H1 (cell line): ENCODE measurements at regions not wholly inside any gene's neighbourhood (a gene's known extent, or its start where the extent isn't known, plus 50 kb on each side); places are given as distances from the start of the nearest gene placed in this dataset.

ENCODE experiments used
- ASH2L ChIP-seq: fragments of 200-600, 300-600 bp; sonication (generic); IDR thresholded peaks from one replicate; pipeline ENCODE4 v1.7.1; 2017; ENCODE audit warnings: low read length
- BACH1 ChIP-seq: IDR thresholded peaks from 2 replicates; pipeline ENCODE4 v1.6.1; 2012; ENCODE audit warnings: low read length, improper control_type of control experiment
- CHD1 ChIP-seq: IDR thresholded peaks from 2 replicates; pipeline ENCODE4 v1.6.1; 2012; ENCODE audit warnings: low read depth, low read length, improper control_type of control experiment
- EGR1 ChIP-seq: IDR thresholded peaks from 2 replicates; pipeline ENCODE4 v1.6.1; 2011; ENCODE audit warnings: low read depth, low read length, borderline replicate concordance
- HDAC6 ChIP-seq: IDR thresholded peaks from one replicate; pipeline ENCODE4 v1.7.1; 2012; ENCODE audit warnings: low read depth, mild to moderate bottlenecking, inconsistent platforms, low read length, moderate library complexity
- KDM1A ChIP-seq: fragments of 200-600, 300-600 bp; sonication (generic); IDR thresholded peaks from 2 replicates; pipeline ENCODE4 v1.7.1; 2016; ENCODE audit warnings: mild to moderate bottlenecking, low read length, borderline replicate concordance
- NANOG ChIP-seq: IDR thresholded peaks from 2 replicates; pipeline ENCODE4 v1.6.1; 2011; ENCODE audit warnings: low read length, low read depth, mild to moderate bottlenecking, inconsistent platforms; ENCODE audit not compliant: insufficient read depth, poor library complexity, severe bottlenecking
- POLR2A ChIP-seq, 2 experiments: IDR thresholded peaks; 1 replicate in 1 of 2; 2 replicates in 1 of 2; pipeline ENCODE4 v1.6.1; 2011; ENCODE audit warnings: low read depth in 2 of 2, low read length in 2 of 2, mild to moderate bottlenecking in 2 of 2; ENCODE audit errors: control extremely low read depth in 1 of 2
- POLR2AphosphoS5 ChIP-seq: IDR thresholded peaks from 2 replicates; pipeline ENCODE4 v1.6.1; 2011; ENCODE audit warnings: low read depth, low read length
- RXRA ChIP-seq: IDR thresholded peaks from 2 replicates; pipeline ENCODE4 v1.6.1; 2011; ENCODE audit warnings: low read depth, mild to moderate bottlenecking, low read length, moderate library complexity; ENCODE audit not compliant: insufficient read depth
- SP2 ChIP-seq: IDR thresholded peaks from 2 replicates; pipeline ENCODE4 v1.6.1; 2012; ENCODE audit warnings: mild to moderate bottlenecking, low read length, inconsistent platforms
- SRF ChIP-seq: IDR thresholded peaks from 2 replicates; pipeline ENCODE4 v1.6.1; 2011; ENCODE audit warnings: mild to moderate bottlenecking, low read depth, low read length, moderate library complexity
- TF ChIP-seq, protein P1 (sequence below), 3 experiments: IDR thresholded peaks; 1 replicate in 2 of 3; 2 replicates in 1 of 3; pipeline versions ENCODE4 v1.5.1 to v1.6.1; 2011; ENCODE audit warnings: low read length in 3 of 3, mild to moderate bottlenecking in 3 of 3, inconsistent platforms in 2 of 3, low read depth in 1 of 3, moderate library complexity in 1 of 3; ENCODE audit not compliant: insufficient read depth in 1 of 3; ENCODE audit errors: control extremely low read depth in 1 of 3
- TF ChIP-seq, protein P2 (sequence below): fragments of 300-600 bp; sonication (generic); IDR thresholded peaks from 2 replicates; pipeline ENCODE4 v1.7.1; 2012; ENCODE audit warnings: low read length, moderate library complexity, mild to moderate bottlenecking, inconsistent platforms; ENCODE audit not compliant: insufficient replicate concordance

- TF ChIP-seq POLR2A (IDR thresholded peaks at IDR 0.05; ENCODE audit: control extremely low read depth in 1 of 2, low read depth in 2 of 2, low read length in 2 of 2) (no peak), POLR2AphosphoS5 (no peak), BACH1 (no peak), EGR1 (no peak), SP2 (no peak), SRF (no peak), RXRA (no peak), CHD1 (no peak), HDAC6 (no peak), KDM1A (no peak), NANOG (no peak), ASH2L (no peak)
- TF ChIP-seq, protein P1, sequence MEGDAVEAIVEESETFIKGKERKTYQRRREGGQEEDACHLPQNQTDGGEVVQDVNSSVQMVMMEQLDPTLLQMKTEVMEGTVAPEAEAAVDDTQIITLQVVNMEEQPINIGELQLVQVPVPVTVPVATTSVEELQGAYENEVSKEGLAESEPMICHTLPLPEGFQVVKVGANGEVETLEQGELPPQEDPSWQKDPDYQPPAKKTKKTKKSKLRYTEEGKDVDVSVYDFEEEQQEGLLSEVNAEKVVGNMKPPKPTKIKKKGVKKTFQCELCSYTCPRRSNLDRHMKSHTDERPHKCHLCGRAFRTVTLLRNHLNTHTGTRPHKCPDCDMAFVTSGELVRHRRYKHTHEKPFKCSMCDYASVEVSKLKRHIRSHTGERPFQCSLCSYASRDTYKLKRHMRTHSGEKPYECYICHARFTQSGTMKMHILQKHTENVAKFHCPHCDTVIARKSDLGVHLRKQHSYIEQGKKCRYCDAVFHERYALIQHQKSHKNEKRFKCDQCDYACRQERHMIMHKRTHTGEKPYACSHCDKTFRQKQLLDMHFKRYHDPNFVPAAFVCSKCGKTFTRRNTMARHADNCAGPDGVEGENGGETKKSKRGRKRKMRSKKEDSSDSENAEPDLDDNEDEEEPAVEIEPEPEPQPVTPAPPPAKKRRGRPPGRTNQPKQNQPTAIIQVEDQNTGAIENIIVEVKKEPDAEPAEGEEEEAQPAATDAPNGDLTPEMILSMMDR (IDR thresholded peaks at IDR 0.05; ENCODE audit: control extremely low read depth in 1 of 3, insufficient read depth in 1 of 3, low read depth in 1 of 3, low read length in 3 of 3) = no peak
- TF ChIP-seq, protein P2, sequence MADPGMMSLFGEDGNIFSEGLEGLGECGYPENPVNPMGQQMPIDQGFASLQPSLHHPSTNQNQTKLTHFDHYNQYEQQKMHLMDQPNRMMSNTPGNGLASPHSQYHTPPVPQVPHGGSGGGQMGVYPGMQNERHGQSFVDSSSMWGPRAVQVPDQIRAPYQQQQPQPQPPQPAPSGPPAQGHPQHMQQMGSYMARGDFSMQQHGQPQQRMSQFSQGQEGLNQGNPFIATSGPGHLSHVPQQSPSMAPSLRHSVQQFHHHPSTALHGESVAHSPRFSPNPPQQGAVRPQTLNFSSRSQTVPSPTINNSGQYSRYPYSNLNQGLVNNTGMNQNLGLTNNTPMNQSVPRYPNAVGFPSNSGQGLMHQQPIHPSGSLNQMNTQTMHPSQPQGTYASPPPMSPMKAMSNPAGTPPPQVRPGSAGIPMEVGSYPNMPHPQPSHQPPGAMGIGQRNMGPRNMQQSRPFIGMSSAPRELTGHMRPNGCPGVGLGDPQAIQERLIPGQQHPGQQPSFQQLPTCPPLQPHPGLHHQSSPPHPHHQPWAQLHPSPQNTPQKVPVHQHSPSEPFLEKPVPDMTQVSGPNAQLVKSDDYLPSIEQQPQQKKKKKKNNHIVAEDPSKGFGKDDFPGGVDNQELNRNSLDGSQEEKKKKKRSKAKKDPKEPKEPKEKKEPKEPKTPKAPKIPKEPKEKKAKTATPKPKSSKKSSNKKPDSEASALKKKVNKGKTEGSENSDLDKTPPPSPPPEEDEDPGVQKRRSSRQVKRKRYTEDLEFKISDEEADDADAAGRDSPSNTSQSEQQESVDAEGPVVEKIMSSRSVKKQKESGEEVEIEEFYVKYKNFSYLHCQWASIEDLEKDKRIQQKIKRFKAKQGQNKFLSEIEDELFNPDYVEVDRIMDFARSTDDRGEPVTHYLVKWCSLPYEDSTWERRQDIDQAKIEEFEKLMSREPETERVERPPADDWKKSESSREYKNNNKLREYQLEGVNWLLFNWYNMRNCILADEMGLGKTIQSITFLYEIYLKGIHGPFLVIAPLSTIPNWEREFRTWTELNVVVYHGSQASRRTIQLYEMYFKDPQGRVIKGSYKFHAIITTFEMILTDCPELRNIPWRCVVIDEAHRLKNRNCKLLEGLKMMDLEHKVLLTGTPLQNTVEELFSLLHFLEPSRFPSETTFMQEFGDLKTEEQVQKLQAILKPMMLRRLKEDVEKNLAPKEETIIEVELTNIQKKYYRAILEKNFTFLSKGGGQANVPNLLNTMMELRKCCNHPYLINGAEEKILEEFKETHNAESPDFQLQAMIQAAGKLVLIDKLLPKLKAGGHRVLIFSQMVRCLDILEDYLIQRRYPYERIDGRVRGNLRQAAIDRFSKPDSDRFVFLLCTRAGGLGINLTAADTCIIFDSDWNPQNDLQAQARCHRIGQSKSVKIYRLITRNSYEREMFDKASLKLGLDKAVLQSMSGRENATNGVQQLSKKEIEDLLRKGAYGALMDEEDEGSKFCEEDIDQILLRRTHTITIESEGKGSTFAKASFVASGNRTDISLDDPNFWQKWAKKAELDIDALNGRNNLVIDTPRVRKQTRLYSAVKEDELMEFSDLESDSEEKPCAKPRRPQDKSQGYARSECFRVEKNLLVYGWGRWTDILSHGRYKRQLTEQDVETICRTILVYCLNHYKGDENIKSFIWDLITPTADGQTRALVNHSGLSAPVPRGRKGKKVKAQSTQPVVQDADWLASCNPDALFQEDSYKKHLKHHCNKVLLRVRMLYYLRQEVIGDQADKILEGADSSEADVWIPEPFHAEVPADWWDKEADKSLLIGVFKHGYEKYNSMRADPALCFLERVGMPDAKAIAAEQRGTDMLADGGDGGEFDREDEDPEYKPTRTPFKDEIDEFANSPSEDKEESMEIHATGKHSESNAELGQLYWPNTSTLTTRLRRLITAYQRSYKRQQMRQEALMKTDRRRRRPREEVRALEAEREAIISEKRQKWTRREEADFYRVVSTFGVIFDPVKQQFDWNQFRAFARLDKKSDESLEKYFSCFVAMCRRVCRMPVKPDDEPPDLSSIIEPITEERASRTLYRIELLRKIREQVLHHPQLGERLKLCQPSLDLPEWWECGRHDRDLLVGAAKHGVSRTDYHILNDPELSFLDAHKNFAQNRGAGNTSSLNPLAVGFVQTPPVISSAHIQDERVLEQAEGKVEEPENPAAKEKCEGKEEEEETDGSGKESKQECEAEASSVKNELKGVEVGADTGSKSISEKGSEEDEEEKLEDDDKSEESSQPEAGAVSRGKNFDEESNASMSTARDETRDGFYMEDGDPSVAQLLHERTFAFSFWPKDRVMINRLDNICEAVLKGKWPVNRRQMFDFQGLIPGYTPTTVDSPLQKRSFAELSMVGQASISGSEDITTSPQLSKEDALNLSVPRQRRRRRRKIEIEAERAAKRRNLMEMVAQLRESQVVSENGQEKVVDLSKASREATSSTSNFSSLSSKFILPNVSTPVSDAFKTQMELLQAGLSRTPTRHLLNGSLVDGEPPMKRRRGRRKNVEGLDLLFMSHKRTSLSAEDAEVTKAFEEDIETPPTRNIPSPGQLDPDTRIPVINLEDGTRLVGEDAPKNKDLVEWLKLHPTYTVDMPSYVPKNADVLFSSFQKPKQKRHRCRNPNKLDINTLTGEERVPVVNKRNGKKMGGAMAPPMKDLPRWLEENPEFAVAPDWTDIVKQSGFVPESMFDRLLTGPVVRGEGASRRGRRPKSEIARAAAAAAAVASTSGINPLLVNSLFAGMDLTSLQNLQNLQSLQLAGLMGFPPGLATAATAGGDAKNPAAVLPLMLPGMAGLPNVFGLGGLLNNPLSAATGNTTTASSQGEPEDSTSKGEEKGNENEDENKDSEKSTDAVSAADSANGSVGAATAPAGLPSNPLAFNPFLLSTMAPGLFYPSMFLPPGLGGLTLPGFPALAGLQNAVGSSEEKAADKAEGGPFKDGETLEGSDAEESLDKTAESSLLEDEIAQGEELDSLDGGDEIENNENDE = no peak
Observed at GRCh38 chr3:4015426-4015825, 216.2 kb downstream of the LRRN1 start.
